ENCODE measurements at regions not wholly inside any gene's neighbourhood (a gene's known extent, or its start where the extent isn't known, plus 50 kb on each side); places are given as distances from the start of the nearest gene placed in this dataset.

DNA sequence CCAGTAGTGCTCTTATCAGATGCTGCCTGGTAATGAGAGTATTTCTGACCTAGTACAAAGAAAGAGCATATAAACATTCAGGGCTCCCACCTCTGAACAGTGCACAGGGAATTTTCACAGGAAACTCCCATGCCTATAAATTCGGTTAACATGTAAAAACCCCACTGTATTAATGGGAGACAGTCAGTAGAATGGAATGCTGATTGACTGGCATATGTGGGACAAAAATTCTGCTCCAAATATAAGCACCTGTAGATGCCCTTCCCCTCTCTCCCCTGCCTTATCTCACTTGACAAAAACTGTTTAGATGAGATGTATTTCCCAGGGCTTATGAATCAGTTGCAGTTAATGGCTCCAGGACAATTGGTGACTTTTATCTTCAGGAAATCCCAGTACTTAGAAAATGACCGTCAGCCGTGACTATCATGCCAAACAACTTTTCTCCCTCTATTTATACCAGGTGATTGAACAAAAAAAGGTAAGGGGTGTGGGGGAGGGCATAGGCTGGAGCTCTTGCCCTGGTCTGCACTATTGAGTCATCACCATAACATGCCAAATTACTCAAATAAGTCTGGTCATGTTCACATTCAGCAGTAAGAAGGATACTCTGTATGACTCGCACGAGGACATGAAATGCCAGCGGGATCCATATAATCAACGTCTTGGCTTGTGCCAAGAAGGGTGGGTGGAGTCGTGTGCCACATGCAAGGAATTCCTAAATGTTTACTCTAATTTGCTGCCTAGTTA lies 176.4 kb upstream of the BMP2 start:
- TF ChIP-seq SPI1 (IDR thresholded peaks at IDR 0.05; ENCODE audit: borderline replicate concordance, insufficient read depth, low read depth, low read length) (no peak), ETV6 (conservative IDR thresholded peaks at IDR 0.05 in 1 of 2, IDR thresholded peaks at IDR 0.05 in 1 of 2; ENCODE audit: borderline replicate concordance in 1 of 2, low read depth in 1 of 2) (no peak), CEBPB (IDR thresholded peaks at IDR 0.05; ENCODE audit: borderline replicate concordance in 1 of 2, low read depth in 2 of 2, low read length in 2 of 2) (no peak), HDAC6 (IDR thresholded peaks at IDR 0.05; ENCODE audit: unreplicated experiment) (no peak), RAD21 (IDR thresholded peaks at IDR 0.05; ENCODE audit: insufficient read depth, low read depth, low read length) (no peak), SMC3 (IDR thresholded peaks at IDR 0.05; ENCODE audit: borderline replicate concordance, low read length) (no peak), MXI1 (IDR thresholded peaks at IDR 0.05; ENCODE audit: low read depth, low read length) (no peak), HDAC2 (IDR thresholded peaks at IDR 0.05) (no peak), POU2F2 (IDR thresholded peaks at IDR 0.05; ENCODE audit: borderline replicate concordance, low read depth, low read length) (no peak)
- TF ChIP-seq, protein P1, sequence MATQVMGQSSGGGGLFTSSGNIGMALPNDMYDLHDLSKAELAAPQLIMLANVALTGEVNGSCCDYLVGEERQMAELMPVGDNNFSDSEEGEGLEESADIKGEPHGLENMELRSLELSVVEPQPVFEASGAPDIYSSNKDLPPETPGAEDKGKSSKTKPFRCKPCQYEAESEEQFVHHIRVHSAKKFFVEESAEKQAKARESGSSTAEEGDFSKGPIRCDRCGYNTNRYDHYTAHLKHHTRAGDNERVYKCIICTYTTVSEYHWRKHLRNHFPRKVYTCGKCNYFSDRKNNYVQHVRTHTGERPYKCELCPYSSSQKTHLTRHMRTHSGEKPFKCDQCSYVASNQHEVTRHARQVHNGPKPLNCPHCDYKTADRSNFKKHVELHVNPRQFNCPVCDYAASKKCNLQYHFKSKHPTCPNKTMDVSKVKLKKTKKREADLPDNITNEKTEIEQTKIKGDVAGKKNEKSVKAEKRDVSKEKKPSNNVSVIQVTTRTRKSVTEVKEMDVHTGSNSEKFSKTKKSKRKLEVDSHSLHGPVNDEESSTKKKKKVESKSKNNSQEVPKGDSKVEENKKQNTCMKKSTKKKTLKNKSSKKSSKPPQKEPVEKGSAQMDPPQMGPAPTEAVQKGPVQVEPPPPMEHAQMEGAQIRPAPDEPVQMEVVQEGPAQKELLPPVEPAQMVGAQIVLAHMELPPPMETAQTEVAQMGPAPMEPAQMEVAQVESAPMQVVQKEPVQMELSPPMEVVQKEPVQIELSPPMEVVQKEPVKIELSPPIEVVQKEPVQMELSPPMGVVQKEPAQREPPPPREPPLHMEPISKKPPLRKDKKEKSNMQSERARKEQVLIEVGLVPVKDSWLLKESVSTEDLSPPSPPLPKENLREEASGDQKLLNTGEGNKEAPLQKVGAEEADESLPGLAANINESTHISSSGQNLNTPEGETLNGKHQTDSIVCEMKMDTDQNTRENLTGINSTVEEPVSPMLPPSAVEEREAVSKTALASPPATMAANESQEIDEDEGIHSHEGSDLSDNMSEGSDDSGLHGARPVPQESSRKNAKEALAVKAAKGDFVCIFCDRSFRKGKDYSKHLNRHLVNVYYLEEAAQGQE (IDR thresholded peaks at IDR 0.05; ENCODE audit: low read depth, low read length): no peak
- TF ChIP-seq, protein P2, sequence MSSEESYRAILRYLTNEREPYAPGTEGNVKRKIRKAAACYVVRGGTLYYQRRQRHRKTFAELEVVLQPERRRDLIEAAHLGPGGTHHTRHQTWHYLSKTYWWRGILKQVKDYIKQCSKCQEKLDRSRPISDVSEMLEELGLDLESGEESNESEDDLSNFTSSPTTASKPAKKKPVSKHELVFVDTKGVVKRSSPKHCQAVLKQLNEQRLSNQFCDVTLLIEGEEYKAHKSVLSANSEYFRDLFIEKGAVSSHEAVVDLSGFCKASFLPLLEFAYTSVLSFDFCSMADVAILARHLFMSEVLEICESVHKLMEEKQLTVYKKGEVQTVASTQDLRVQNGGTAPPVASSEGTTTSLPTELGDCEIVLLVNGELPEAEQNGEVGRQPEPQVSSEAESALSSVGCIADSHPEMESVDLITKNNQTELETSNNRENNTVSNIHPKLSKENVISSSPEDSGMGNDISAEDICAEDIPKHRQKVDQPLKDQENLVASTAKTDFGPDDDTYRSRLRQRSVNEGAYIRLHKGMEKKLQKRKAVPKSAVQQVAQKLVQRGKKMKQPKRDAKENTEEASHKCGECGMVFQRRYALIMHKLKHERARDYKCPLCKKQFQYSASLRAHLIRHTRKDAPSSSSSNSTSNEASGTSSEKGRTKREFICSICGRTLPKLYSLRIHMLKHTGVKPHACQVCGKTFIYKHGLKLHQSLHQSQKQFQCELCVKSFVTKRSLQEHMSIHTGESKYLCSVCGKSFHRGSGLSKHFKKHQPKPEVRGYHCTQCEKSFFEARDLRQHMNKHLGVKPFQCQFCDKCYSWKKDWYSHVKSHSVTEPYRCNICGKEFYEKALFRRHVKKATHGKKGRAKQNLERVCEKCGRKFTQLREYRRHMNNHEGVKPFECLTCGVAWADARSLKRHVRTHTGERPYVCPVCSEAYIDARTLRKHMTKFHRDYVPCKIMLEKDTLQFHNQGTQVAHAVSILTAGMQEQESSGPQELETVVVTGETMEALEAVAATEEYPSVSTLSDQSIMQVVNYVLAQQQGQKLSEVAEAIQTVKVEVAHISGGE (CRISPR knock-in tag; IDR thresholded peaks at IDR 0.05): no peak
- TF ChIP-seq, protein P3, sequence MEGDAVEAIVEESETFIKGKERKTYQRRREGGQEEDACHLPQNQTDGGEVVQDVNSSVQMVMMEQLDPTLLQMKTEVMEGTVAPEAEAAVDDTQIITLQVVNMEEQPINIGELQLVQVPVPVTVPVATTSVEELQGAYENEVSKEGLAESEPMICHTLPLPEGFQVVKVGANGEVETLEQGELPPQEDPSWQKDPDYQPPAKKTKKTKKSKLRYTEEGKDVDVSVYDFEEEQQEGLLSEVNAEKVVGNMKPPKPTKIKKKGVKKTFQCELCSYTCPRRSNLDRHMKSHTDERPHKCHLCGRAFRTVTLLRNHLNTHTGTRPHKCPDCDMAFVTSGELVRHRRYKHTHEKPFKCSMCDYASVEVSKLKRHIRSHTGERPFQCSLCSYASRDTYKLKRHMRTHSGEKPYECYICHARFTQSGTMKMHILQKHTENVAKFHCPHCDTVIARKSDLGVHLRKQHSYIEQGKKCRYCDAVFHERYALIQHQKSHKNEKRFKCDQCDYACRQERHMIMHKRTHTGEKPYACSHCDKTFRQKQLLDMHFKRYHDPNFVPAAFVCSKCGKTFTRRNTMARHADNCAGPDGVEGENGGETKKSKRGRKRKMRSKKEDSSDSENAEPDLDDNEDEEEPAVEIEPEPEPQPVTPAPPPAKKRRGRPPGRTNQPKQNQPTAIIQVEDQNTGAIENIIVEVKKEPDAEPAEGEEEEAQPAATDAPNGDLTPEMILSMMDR (IDR thresholded peaks at IDR 0.05 in 2 of 3, conservative IDR thresholded peaks at IDR 0.05 in 1 of 3; ENCODE audit: control insufficient read depth in 2 of 3, extremely low read depth in 1 of 3, insufficient read depth in 1 of 3, low read depth in 3 of 3, low read length in 3 of 3): no peak
- TF ChIP-seq, protein P4, sequence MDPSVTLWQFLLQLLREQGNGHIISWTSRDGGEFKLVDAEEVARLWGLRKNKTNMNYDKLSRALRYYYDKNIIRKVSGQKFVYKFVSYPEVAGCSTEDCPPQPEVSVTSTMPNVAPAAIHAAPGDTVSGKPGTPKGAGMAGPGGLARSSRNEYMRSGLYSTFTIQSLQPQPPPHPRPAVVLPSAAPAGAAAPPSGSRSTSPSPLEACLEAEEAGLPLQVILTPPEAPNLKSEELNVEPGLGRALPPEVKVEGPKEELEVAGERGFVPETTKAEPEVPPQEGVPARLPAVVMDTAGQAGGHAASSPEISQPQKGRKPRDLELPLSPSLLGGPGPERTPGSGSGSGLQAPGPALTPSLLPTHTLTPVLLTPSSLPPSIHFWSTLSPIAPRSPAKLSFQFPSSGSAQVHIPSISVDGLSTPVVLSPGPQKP (IDR thresholded peaks at IDR 0.05; ENCODE audit: low read depth, low read length): no peak

Data from GM12878 (cell line).